ENCODE measurements at regions not wholly inside any gene's neighbourhood (a gene's known extent, or its start where the extent isn't known, plus 50 kb on each side); places are given as distances from the start of the nearest gene placed in this dataset.
"Not testable (repeated sequence)": the region's sequence is repeated elsewhere in the genome, so short reads cannot be mapped to it uniquely, and the experiment has no call there.

DNA sequence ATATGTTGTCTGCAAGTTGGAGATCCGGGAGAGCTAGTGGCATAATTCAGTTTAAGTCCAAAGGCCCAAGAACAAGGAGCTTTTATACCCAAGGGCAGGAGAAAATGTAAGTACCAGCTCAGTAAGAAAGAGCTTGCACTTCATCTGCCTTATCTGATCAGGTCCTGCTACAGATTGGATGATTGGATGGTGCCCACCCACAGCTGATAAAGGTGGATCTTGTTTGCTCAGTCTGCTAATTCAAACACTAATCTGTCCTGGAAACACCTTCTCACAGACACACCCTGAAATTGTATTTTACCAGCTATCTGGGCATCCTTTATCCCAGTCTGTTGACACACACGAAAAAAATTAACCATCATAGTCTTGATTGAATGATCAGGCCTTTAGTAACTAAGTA, 230.7 kb upstream of the SLC16A7 start:
- no peaks in the 10 kb centered on the region for H3K36me3 Mint-ChIP-seq
- no peaks in the 10 kb centered on the region for H3K27me3 Mint-ChIP-seq (ENCODE audit: low read depth in 3 of 3)
- H3K27ac Mint-ChIP-seq: no peak overlapping the region
- H3K9me3 Mint-ChIP-seq: peaks cover 0 to 2% (median 0%) of the 10 kb centered on the region in 6 donors
- H3K4me3 Mint-ChIP-seq: no peak overlapping the region
- no peaks in the 10 kb centered on the region for H3K4me1 Mint-ChIP-seq
- no peak for DNase-seq

DNA sequence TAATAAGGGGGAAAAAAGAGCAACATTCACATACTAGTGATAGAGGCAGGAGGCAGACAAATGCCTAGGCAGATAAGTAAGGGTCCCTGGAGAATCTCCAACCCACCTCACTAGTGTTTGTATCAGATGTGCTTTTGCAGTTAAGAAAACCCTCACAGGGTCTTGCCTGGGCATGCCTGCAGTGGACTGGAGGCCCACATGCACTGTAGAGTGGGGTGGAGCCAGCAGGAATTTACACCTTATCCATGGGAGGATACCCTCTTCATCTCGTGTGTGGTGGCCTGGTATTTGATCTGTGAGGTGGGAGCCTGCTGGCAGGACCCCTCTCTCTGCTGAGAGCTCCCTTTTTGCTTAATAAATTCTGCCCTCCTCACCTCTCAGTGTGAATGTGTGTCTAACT, 238.0 kb upstream of the SLC16A7 start:
- H3K27ac Mint-ChIP-seq: no peak overlapping the region
- no peak for DNase-seq
- H3K9me3 Mint-ChIP-seq: peaks cover 0 to 24% (median 9%) of the 10 kb centered on the region in 6 donors
- H3K4me1 Mint-ChIP-seq: no peaks in the 10 kb centered on the region
- H3K4me3 Mint-ChIP-seq: no peak overlapping the region
- H3K27me3 Mint-ChIP-seq (ENCODE audit: low read depth in 3 of 3): no peaks in the 10 kb centered on the region
- no peaks in the 10 kb centered on the region for H3K36me3 Mint-ChIP-seq

- not testable (repeated sequence) for H3K27ac Mint-ChIP-seq; H3K4me1 Mint-ChIP-seq; H3K4me3 Mint-ChIP-seq; H3K27me3 Mint-ChIP-seq (ENCODE audit: low read depth in 3 of 3); H3K36me3 Mint-ChIP-seq; DNase-seq
- H3K9me3 Mint-ChIP-seq: peaks cover 3 to 24% (median 12%) of the 10 kb centered on the region in 6 donors
These were observed 249.6 kb upstream of the SLC16A7 start for GRCh38 chr12:59346248-59346647.

DNA sequence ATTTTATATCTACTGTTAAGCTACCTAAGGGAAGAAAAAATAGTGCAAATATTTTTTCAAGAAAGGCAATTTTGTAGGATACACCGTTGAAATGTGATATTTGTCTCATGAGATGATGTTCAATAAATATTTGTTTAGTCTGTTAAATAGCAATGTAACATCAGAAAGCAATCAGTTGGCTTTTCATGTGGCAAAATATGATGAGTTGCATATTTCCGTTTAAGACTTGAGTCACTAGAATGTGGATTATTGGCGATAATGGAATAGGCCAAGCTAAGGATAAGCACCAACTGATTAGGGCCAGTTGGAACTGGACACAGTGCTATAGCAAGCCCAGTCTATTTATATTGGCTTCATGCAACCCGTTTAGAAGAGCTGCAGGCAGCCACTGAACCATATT, 250.4 kb upstream of the SLC16A7 start:
- Mint-ChIP-seq H3K27ac (no peak overlapping the region), H3K9me3 (peaks cover 1 to 32% (median 14%) of the 10 kb centered on the region in 6 donors), H3K27me3 (ENCODE audit: low read depth in 3 of 3) (peaks cover 0 to 2% (median 0%) of the 10 kb centered on the region in 3 donors), H3K4me3 (no peak overlapping the region), H3K36me3 (no peaks in the 10 kb centered on the region), H3K4me1 (no peaks in the 10 kb centered on the region)
- DNase-seq: no peak

DNA sequence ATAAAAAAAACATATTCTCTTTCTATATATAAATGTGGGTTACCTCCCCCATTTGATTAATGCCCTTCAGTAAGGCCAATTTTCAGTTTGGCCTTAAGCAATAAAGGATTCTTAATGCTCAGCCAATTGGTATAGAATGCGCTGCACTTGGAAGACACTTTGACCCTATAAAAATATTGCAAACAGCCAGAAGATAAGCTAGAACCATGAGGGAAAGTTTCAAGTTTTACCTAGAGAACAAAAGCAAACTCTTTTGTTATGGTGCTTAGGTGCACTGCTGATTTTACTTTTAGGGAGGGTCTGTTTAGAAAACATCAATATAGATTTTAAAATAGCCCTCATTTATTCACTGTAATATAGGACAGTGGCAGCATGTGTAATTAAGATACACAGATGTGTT, 251.6 kb upstream of the SLC16A7 start:
- no peak overlapping the region for H3K4me3 Mint-ChIP-seq
- DNase-seq: no peak
- peaks cover 0 to 2% (median 0%) of the 10 kb centered on the region in 3 donors for H3K27me3 Mint-ChIP-seq (ENCODE audit: low read depth in 3 of 3)
- no peaks in the 10 kb centered on the region for H3K36me3 Mint-ChIP-seq
- H3K4me1 Mint-ChIP-seq: no peaks in the 10 kb centered on the region
- no peak overlapping the region for H3K27ac Mint-ChIP-seq
- peaks cover 0 to 39% (median 13%) of the 10 kb centered on the region in 6 donors for H3K9me3 Mint-ChIP-seq

GRCh38 chr12:59329462-59329861, 266.4 kb upstream of the SLC16A7 start:
- Mint-ChIP-seq H3K27me3 (ENCODE audit: low read depth in 3 of 3) (peaks cover 0 to 2% (median 0%) of the 10 kb centered on the region in 3 donors), H3K9me3 (peaks cover 4 to 15% (median 8%) of the 10 kb centered on the region in 6 donors), H3K36me3 (no peaks in the 10 kb centered on the region), H3K4me3 (no peak overlapping the region), H3K27ac (no peak overlapping the region), H3K4me1 (no peaks in the 10 kb centered on the region)
- DNase-seq: no peak

DNA sequence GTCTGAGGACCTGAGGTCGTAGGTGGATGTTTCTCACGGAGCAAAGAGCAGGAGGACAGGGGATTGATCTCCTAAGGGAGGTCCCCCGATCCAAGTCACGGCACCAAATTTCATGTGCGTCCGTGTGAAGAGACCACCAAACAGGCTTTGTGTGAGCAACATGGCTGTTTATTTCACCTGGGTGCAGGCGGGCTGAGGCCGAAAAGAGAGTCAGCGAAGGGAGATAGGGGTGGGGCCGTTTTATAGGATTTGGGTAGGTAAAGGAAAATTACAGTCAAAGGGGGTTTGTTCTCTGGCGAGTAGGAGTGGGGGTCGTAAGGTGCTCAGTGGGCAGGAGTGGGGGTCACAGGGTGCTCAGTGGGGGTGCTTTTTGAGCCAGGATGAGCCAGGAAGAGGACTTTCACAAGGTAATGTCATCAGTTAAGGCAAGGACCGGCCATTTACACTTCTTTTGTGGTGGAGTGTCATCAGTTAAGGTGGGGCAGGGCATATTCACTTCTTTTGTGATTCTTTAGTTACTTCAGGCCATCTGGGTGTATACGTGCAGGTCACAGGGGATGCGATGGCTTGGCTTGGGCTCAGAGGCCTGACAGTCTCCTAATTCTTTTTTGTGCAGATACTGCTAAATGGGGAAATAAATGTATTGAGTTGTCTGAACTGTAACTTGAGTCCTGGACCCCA, 267.3 kb upstream of the SLC16A7 start:
- not testable (repeated sequence) for H3K27me3 Mint-ChIP-seq (ENCODE audit: low read depth in 3 of 3); H3K36me3 Mint-ChIP-seq; H3K4me3 Mint-ChIP-seq; H3K4me1 Mint-ChIP-seq; DNase-seq; H3K27ac Mint-ChIP-seq
- peaks cover 2 to 15% (median 7%) of the 10 kb centered on the region in 6 donors for H3K9me3 Mint-ChIP-seq

- peaks cover 2 to 15% (median 6%) of the 10 kb centered on the region in 6 donors for H3K9me3 Mint-ChIP-seq
- not testable (repeated sequence) for H3K36me3 Mint-ChIP-seq; H3K4me3 Mint-ChIP-seq; H3K4me1 Mint-ChIP-seq; DNase-seq; H3K27ac Mint-ChIP-seq; H3K27me3 Mint-ChIP-seq (ENCODE audit: low read depth in 3 of 3)
These were observed 269.4 kb upstream of the SLC16A7 start for GRCh38 chr12:59326457-59326856.

DNA sequence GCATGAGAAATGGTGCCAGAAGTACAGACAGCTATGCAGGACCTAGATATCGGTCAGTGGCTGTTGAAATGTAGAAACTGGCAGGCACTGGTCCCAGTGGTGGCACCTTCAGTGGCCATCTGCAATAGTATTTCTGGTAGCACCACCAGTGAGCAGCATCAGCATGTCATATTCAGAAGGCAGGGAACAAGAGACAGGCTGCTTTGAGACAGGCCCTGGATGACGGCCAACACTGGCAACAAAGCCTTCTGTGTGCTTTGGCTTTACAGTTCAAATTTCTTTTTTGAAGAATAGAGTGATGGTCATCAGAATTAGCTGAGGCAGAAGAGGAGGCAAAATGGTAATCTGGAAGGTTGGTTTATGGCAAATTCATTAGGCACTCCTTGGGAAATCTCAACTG, 273.4 kb upstream of the SLC16A7 start:
- Mint-ChIP-seq H3K4me3 (no peak overlapping the region), H3K36me3 (no peaks in the 10 kb centered on the region), H3K4me1 (no peaks in the 10 kb centered on the region), H3K27me3 (ENCODE audit: low read depth in 3 of 3) (peaks cover 0 to 3% (median under 1%) of the 10 kb centered on the region in 3 donors), H3K9me3 (peaks cover 0 to 14% (median 3%) of the 10 kb centered on the region in 6 donors), H3K27ac (no peak overlapping the region)
- no peak for DNase-seq

DNA sequence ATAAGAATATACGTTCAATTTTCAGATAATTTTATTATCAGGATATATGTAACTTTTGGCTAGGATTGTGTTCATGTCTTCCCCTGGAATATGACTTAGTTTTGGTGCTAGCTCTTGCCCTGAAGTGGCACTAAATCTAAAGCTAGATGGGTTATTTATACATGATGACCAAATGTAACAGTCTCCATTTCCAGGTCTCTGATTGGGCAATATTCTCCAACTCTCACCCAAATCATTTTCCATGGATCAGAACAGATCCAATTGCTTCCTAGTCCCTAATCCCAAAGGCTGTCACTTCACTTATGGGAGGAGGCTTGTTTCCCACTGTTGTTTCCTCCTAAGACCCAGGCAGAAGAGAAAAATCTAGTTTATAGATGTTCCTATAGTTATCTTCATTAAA, 274.6 kb upstream of the SLC16A7 start:
- no peak for DNase-seq
- Mint-ChIP-seq H3K27ac (no peak overlapping the region), H3K9me3 (peaks cover 0 to 15% (median 3%) of the 10 kb centered on the region in 6 donors), H3K27me3 (ENCODE audit: low read depth in 3 of 3) (peaks cover 0 to 3% (median 2%) of the 10 kb centered on the region in 3 donors), H3K36me3 (no peaks in the 10 kb centered on the region), H3K4me1 (no peaks in the 10 kb centered on the region), H3K4me3 (no peak overlapping the region)

DNA sequence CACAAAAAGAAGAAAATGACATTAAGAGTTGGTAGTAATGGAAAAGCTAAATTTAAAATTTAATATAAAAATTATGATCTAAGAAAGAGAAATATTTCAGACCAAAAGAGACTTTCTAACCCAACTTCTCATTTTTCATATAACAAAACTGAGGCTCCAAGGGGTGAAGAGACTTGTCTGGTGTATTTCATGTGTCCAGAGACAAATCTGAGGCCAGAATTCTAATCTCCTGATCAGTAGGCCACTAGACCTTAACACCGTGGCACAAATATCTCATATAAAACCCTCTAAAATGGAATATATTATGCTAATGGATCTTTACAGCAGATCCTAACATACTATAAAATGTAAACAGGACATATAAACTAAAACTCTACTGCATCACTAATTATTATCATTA, 275.7 kb upstream of the SLC16A7 start:
- H3K27ac Mint-ChIP-seq: no peak overlapping the region
- H3K36me3 Mint-ChIP-seq: no peaks in the 10 kb centered on the region
- peaks cover 0 to 3% (median 2%) of the 10 kb centered on the region in 3 donors for H3K27me3 Mint-ChIP-seq (ENCODE audit: low read depth in 3 of 3)
- DNase-seq: no peak
- H3K4me3 Mint-ChIP-seq: no peak overlapping the region
- H3K4me1 Mint-ChIP-seq: no peaks in the 10 kb centered on the region
- H3K9me3 Mint-ChIP-seq: peaks cover 0 to 12% (median 3%) of the 10 kb centered on the region in 6 donors

DNA sequence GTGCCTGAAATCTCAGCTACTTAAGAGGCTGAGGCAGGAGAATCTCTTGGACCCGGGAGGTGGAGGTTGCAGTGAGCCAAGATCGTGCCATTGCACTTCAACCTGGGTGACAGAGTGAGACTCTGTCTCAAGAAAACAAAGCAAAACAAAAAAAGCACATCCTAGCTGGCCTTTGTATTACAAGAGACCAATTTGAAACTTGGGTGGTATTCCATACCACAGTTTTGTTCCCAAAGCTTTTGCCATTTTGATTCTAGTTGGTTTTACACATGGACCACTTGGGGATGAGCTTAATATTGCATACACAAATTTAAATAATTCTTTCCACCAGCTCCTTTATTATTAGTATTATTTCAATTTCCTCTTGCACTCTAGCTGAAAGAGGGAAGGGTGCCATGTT, 276.9 kb upstream of the SLC16A7 start:
- no peak overlapping the region for H3K27ac Mint-ChIP-seq
- DNase-seq: no peak
- H3K4me1 Mint-ChIP-seq: no peaks in the 10 kb centered on the region
- no peak overlapping the region for H3K4me3 Mint-ChIP-seq
- peaks cover 0 to 12% (median 3%) of the 10 kb centered on the region in 6 donors for H3K9me3 Mint-ChIP-seq
- H3K36me3 Mint-ChIP-seq: no peaks in the 10 kb centered on the region
- H3K27me3 Mint-ChIP-seq (ENCODE audit: low read depth in 3 of 3): peaks cover 0 to 3% (median 2%) of the 10 kb centered on the region in 3 donors

DNA sequence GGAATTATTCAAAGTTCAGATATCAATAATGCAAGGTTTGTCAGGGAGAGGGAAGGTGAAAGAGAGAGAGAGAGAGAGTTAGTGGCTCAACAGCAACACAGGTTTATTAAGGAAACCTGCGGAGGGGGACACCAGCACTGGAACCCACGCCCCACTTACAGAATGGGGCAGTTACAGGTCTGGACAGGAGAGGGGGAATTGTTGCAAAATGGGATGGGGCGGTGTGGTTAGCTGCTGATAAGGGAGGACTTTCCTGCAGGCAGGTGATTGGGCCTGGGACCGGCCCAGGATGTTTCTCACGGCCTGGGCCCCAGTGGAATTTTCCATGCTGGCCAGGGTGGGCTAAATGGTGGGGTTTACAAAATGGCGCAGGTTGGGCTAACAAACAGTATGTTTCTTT, 278.2 kb upstream of the SLC16A7 start:
- H3K36me3 Mint-ChIP-seq: no peaks in the 10 kb centered on the region
- peaks cover 0 to 3% (median 2%) of the 10 kb centered on the region in 3 donors for H3K27me3 Mint-ChIP-seq (ENCODE audit: low read depth in 3 of 3)
- H3K4me1 Mint-ChIP-seq: no peaks in the 10 kb centered on the region
- H3K27ac Mint-ChIP-seq: no peak overlapping the region
- DNase-seq: no peak
- H3K9me3 Mint-ChIP-seq: peaks cover 2 to 20% (median 8%) of the 10 kb centered on the region in 6 donors
- H3K4me3 Mint-ChIP-seq: no peak overlapping the region

GRCh38 chr12:59316938-59317337, 278.9 kb upstream of the SLC16A7 start:
- H3K27ac Mint-ChIP-seq: no peak overlapping the region
- DNase-seq: no peak
- H3K4me3 Mint-ChIP-seq: no peak overlapping the region
- H3K4me1 Mint-ChIP-seq: no peaks in the 10 kb centered on the region
- H3K36me3 Mint-ChIP-seq: no peaks in the 10 kb centered on the region
- H3K9me3 Mint-ChIP-seq: peaks cover 2 to 26% (median 12%) of the 10 kb centered on the region in 6 donors
- H3K27me3 Mint-ChIP-seq (ENCODE audit: low read depth in 3 of 3): peaks cover 0 to 3% (median 2%) of the 10 kb centered on the region in 3 donors

- H3K9me3 Mint-ChIP-seq: peaks cover 7 to 28% (median 16%) of the 10 kb centered on the region in 6 donors
- H3K4me1 Mint-ChIP-seq; H3K4me3 Mint-ChIP-seq; H3K27me3 Mint-ChIP-seq (ENCODE audit: low read depth in 3 of 3); DNase-seq; H3K36me3 Mint-ChIP-seq; H3K27ac Mint-ChIP-seq: not testable (repeated sequence)
These were observed 279.5 kb upstream of the SLC16A7 start for GRCh38 chr12:59316354-59316753.
